Stomach smooth muscle (tissue), 2 donors: ENCODE measurements at regions not wholly inside any gene's neighbourhood (a gene's known extent, or its start where the extent isn't known, plus 50 kb on each side); places are given as distances from the start of the nearest gene placed in this dataset.
"Not testable (repeated sequence)": the region's sequence is repeated elsewhere in the genome, so short reads cannot be mapped to it uniquely, and the experiment has no call there.

Experiments
- H3K27ac ChIP-seq: one replicate; pipeline ENCODE4 v1.7.0; 2013; ENCODE audit warnings: mild to moderate bottlenecking, low read length, inconsistent platforms
- H3K27me3 ChIP-seq, 2 donors: one replicate each; pipeline ENCODE4 v1.7.0; 2013; ENCODE audit warnings: low read length in 2 of 2; ENCODE audit not compliant: insufficient read depth in 2 of 2, control insufficient read depth in 1 of 2
- H3K36me3 ChIP-seq, 2 donors: one replicate each; pipeline ENCODE4 v1.7.0; 2013; ENCODE audit warnings: low read length in 2 of 2; ENCODE audit not compliant: control insufficient read depth in 2 of 2, insufficient read depth in 2 of 2
- H3K4me1 ChIP-seq: one replicate; pipeline ENCODE4 v1.7.0; 2013; ENCODE audit warnings: low read length; ENCODE audit not compliant: control insufficient read depth, insufficient read depth
- H3K4me3 ChIP-seq, 2 donors: one replicate each; pipeline ENCODE4 v1.7.0; 2013; ENCODE audit warnings: low read length in 2 of 2
- H3K9ac ChIP-seq, 2 donors: one replicate each; pipeline ENCODE4 v1.7.0; 2013; ENCODE audit warnings: low read length in 2 of 2, mild to moderate bottlenecking in 1 of 2
- H3K9me3 ChIP-seq, 2 donors: one replicate each; pipeline ENCODE4 v1.7.0; 2013; ENCODE audit warnings: low read length in 2 of 2; ENCODE audit not compliant: control insufficient read depth in 2 of 2
- donor health status: healthy.
- donor health status: Pancreatic carcinoma.

GRCh38 chr6:134419716-134420115 lies 101.8 kb upstream of the SGK1 start:
- Histone ChIP-seq H3K9me3 (no peaks in the 10 kb centered on the region), H3K27me3 (no peaks in the 10 kb centered on the region), H3K27ac (no peak overlapping the region), H3K36me3 (no peaks in the 10 kb centered on the region), H3K4me1 (no peaks in the 10 kb centered on the region), H3K4me3 (no peak overlapping the region), H3K9ac (no peak overlapping the region)

- H3K27ac ChIP-seq = no peak overlapping the region
- H3K9ac ChIP-seq = no peak overlapping the region
- no peaks in the 10 kb centered on the region for H3K4me1 ChIP-seq
Measured at GRCh38 chr6:134416418-134417154, 98.7 kb upstream of the SGK1 start.

DNA sequence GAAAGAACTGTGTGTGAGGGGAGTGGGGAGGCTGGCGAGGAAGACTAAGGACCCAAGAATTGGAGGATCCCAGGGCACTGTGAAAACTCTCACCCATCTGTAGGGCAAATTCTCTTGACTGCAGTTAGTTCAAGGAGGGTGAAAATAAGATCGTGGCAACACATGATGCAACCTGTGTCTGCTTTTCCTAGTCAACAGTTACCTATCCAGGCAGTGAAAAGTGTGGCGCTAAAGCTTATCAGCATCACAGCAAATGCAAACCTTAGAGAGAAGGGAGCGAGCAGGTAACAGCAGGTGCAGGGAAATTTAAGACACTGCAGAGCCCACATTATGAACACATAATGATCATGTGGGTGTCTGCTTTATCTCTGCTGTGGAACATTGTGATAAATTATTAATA lies 97.7 kb upstream of the SGK1 start:
- Histone ChIP-seq H3K27me3 (no peaks in the 10 kb centered on the region), H3K36me3 (no peaks in the 10 kb centered on the region), H3K9ac (no peak overlapping the region), H3K4me3 (no peak overlapping the region), H3K4me1 (no peaks in the 10 kb centered on the region), H3K9me3 (no peaks in the 10 kb centered on the region), H3K27ac (no peak overlapping the region)

More at GRCh38 chr6:134416418-134417154, 98.7 kb upstream of the SGK1 start:
- no peaks in the 10 kb centered on the region for H3K9me3 ChIP-seq
- no peaks in the 10 kb centered on the region for H3K36me3 ChIP-seq
- no peaks in the 10 kb centered on the region for H3K27me3 ChIP-seq
- H3K4me3 ChIP-seq = no peak overlapping the region

DNA sequence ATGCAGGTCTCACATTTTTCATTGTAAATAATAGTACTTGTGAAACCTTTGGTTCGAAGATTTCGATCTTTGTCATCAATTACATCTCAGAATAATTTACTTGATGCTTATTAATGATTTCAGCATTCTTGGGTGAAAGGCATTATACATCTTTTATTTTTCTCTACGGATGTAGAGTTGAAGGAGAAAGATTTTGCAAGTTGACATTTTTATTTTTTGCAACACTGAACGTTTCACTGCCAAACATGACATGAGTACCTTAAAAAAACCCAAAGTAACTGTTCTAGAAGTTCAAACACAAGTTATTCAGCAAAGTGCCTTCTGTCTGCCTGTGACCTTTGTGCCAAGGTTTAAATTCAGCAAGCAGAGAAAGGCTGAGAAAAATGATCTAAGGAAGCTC lies 97.3 kb upstream of the SGK1 start:
- no peaks in the 10 kb centered on the region for H3K4me1 ChIP-seq
- no peak overlapping the region for H3K4me3 ChIP-seq
- no peaks in the 10 kb centered on the region for H3K36me3 ChIP-seq
- no peak overlapping the region for H3K27ac ChIP-seq
- H3K9me3 ChIP-seq = no peaks in the 10 kb centered on the region
- no peak overlapping the region for H3K9ac ChIP-seq
- H3K27me3 ChIP-seq = no peaks in the 10 kb centered on the region

DNA sequence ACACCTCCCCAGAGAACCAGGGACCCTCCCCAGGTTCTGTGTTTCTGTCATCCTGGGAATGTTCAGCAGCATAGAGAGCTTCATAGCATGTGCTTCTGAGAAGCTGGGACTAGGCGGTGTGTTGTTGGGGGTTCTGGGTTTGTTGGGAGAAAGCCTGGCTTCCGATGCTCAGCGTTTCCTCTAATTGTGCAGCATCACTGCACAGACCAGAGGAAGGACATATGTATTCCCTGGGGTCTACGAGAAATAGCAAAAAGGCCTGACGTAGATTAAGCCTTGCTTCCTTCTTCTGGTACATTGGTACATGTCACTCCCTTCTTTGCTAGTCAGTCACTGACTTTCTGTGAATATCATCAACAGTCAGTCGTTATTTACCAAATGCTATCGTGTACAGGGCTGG lies 96.9 kb upstream of the SGK1 start:
- H3K36me3 ChIP-seq = no peaks in the 10 kb centered on the region
- H3K27me3 ChIP-seq = no peaks in the 10 kb centered on the region
- H3K4me3 ChIP-seq = no peak overlapping the region
- H3K9ac ChIP-seq = no peak overlapping the region
- H3K9me3 ChIP-seq = no peaks in the 10 kb centered on the region
- H3K27ac ChIP-seq = no peak overlapping the region
- H3K4me1 ChIP-seq = no peaks in the 10 kb centered on the region

GRCh38 chr6:134413241-134413643 lies 95.3 kb upstream of the SGK1 start:
- H3K27ac ChIP-seq = no peak overlapping the region

DNA sequence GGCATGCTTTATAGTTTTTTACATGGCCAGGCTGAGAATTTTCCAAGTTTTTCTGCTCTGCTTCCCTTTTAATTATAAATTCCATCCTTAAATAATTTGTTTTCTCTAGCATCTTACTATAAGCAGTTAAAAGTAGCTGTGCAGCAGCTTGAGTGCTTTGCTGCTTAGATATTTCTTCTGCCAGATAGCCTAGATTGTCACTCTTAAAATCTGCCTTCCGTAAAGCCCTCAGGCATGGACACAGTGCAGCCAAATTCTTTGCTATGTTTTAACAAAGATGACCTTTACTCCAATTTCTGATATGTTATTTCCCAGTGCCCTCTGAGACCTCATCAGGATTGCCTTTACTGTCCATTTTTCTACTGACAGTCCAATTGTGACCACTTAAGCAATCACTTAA lies 92.6 kb upstream of the SGK1 start:
- no peaks in the 10 kb centered on the region for H3K27me3 ChIP-seq
- H3K36me3 ChIP-seq = no peaks in the 10 kb centered on the region
- H3K27ac ChIP-seq = no peak overlapping the region
- no peak overlapping the region for H3K4me3 ChIP-seq
- H3K9ac ChIP-seq = no peak overlapping the region
- H3K9me3 ChIP-seq = no peaks in the 10 kb centered on the region
- no peaks in the 10 kb centered on the region for H3K4me1 ChIP-seq

More at GRCh38 chr6:134413241-134413643, 95.3 kb upstream of the SGK1 start:
- H3K36me3 ChIP-seq = no peaks in the 10 kb centered on the region
- H3K4me1 ChIP-seq = no peaks in the 10 kb centered on the region
- no peaks in the 10 kb centered on the region for H3K9me3 ChIP-seq
- H3K4me3 ChIP-seq = no peak overlapping the region
- no peak overlapping the region for H3K9ac ChIP-seq
- H3K27me3 ChIP-seq = no peaks in the 10 kb centered on the region

GRCh38 chr6:134407791-134408190 lies 89.9 kb upstream of the SGK1 start:
- Histone ChIP-seq H3K27me3 (no peaks in the 10 kb centered on the region), H3K9ac (no peak overlapping the region), H3K36me3 (no peaks in the 10 kb centered on the region), H3K27ac (no peak overlapping the region), H3K4me1 (no peaks in the 10 kb centered on the region), H3K4me3 (no peak overlapping the region), H3K9me3 (no peaks in the 10 kb centered on the region)

GRCh38 chr6:134406311-134406710 lies 88.4 kb upstream of the SGK1 start:
- H3K9me3 ChIP-seq = no peaks in the 10 kb centered on the region
- no peak overlapping the region for H3K9ac ChIP-seq
- H3K4me3 ChIP-seq = no peak overlapping the region
- H3K4me1 ChIP-seq = no peaks in the 10 kb centered on the region
- H3K27ac ChIP-seq = no peak overlapping the region
- H3K36me3 ChIP-seq = no peaks in the 10 kb centered on the region
- H3K27me3 ChIP-seq = no peaks in the 10 kb centered on the region

DNA sequence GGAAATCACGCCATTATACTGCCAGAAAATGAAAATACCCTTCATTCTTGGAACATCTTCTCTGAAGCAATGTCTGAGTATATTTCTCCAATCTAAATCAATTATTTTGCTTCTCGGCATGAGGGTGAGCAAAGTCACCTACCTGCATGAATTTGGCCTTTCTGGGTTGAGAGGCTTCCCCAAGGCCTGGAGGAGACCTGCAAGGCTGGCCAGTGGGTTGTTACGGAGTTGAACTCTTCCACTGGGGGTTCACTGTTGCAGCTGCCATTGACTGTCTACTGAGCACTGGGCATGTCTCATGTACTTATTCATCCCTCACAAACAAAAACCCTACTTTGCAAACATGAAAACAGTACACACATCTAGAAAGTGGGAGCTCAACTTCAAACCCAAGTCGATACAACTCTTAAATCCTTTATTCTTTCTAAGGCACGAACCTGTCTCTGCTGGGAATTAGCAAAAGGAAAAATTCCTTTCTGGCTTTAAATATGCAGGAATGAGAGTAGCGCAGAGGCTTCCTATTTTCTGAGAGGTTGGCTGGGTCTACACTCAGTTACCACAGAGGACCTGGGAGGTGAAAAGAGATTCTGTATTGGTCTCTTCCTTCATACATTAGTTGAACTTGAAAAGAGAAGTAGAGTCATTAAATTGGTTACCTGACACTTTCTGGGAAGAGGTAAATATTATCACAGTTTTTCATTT lies 87.6 kb upstream of the SGK1 start:
- Histone ChIP-seq H3K36me3 (no peaks in the 10 kb centered on the region), H3K27ac (no peak overlapping the region), H3K9me3 (no peaks in the 10 kb centered on the region), H3K4me3 (no peak overlapping the region), H3K4me1 (no peaks in the 10 kb centered on the region), H3K27me3 (no peaks in the 10 kb centered on the region), H3K9ac (no peak overlapping the region)

GRCh38 chr6:134403312-134403711 lies 85.4 kb upstream of the SGK1 start:
- not testable (repeated sequence) for H3K9ac ChIP-seq, H3K4me1 ChIP-seq, H3K27me3 ChIP-seq, H3K27ac ChIP-seq, H3K4me3 ChIP-seq, H3K36me3 ChIP-seq, H3K9me3 ChIP-seq
